GM12878 (cell line): ENCODE measurements at regions not wholly inside any gene's neighbourhood (a gene's known extent, or its start where the extent isn't known, plus 50 kb on each side); places are given as distances from the start of the nearest gene placed in this dataset.

Source experiments
- ATAC-seq: fragments of 200-7000 bp; cut with Tn5 transposase; 3 replicates; pipeline ENCODE4 v1.9.1; 2020; ENCODE audit warnings: mild to moderate bottlenecking, moderate library complexity
- BruUV-seq: library from RNA; stranded (reverse); fragments of 400-500 nt; replicated peaks from 2 replicates; lab custom pipeline; 2021; lab: Mats Ljungman, UMichigan
- CTCF ChIA-PET: fragments of 300-600 bp; sonication (Branson Sonifier 250); formaldehyde crosslinking; extraction: SDS; loops from one replicate; lab custom pipeline; 2021; ENCODE audit warnings: inconsistent platforms; lab: Yijun Ruan, JAX
- POLR2A ChIA-PET: fragments of 350-600 bp; formaldehyde crosslinking; extraction: SDS; loops from one replicate; lab custom pipeline; 2021; ENCODE audit warnings: inconsistent platforms; lab: Charles Lee
- RAD21 ChIA-PET: fragments of 300-600 bp; sonication (Branson Sonifier 250); formaldehyde crosslinking; loops from one replicate; lab custom pipeline; 2023; ENCODE audit warnings: antibody characterized with exemption; ENCODE audit not compliant: unreplicated experiment; lab: Charles Lee
- SMC1A ChIA-PET: fragments of 300-600 bp; sonication (Branson Sonifier 250); formaldehyde crosslinking; loops from one replicate; lab custom pipeline; 2023; ENCODE audit not compliant: unreplicated experiment, uncharacterized antibody; lab: Charles Lee
- DNase-seq: peaks from one replicate; pipeline ENCODE4 v3.0.0-alpha.2; 2011; ENCODE audit warnings: low read depth, low spot score
- FAIRE-seq: peaks from 3 replicates; lab custom pipeline; 2011; peaks lifted over from hg19 to GRCh38; lab: Jason Lieb, UNC
- H2AFZ ChIP-seq: 2 replicates; pipeline ENCODE4 v1.6.0; 2011; ENCODE audit warnings: low read depth, low read length, control low read depth; ENCODE audit not compliant: control insufficient read depth
- H3K27ac ChIP-seq: 2 replicates; pipeline ENCODE4 v1.5.1; 2011; ENCODE audit warnings: control low read depth; ENCODE audit not compliant: control insufficient read depth, insufficient read depth
- H3K27me3 ChIP-seq, 2 experiments: replicated peaks in 1 of 2; 2 replicates each; pipeline versions ENCODE4 v1.6.0 to v1.6.1; 2011; ENCODE audit warnings: low read length in 1 of 2; ENCODE audit not compliant: control insufficient read depth in 2 of 2, insufficient read depth in 2 of 2
- H3K36me3 ChIP-seq, 2 experiments: 2 replicates each; pipeline ENCODE4 v1.5.1; 2011; ENCODE audit warnings: low read length in 1 of 2; ENCODE audit not compliant: control insufficient read depth in 2 of 2, insufficient read depth in 2 of 2
- H3K4me1 ChIP-seq: 2 replicates; pipeline ENCODE4 v1.6.1; 2011; ENCODE audit warnings: mild to moderate bottlenecking, low read length, moderate library complexity, mixed read lengths; ENCODE audit not compliant: control insufficient read depth, insufficient read depth
- H3K4me2 ChIP-seq: 2 replicates; pipeline ENCODE4 v1.6.0; 2011; ENCODE audit warnings: control low read depth; ENCODE audit not compliant: control insufficient read depth, insufficient read depth
- H3K4me3 ChIP-seq: fragments of 200-600 bp; sonication (generic); 2 replicates; pipeline ENCODE4 v1.5.1; 2016
- H3K79me2 ChIP-seq: 2 replicates; pipeline ENCODE4 v1.6.0; 2011; ENCODE audit warnings: low read length; ENCODE audit not compliant: control insufficient read depth, insufficient read depth
- H3K9ac ChIP-seq: 2 replicates; pipeline ENCODE4 v1.8.0; 2011; ENCODE audit warnings: low read length, control low read depth, mixed read lengths; ENCODE audit not compliant: control insufficient read depth, insufficient read depth
- H3K9me3 ChIP-seq: replicated peaks from 3 replicates; pipeline ENCODE4 v1.5.1; 2011; ENCODE audit warnings: mild to moderate bottlenecking, low read length; ENCODE audit not compliant: control insufficient read depth, insufficient read depth
- H4K20me1 ChIP-seq: 2 replicates; pipeline ENCODE4 v1.6.0; 2011; ENCODE audit not compliant: control insufficient read depth, insufficient read depth
- BRCA1 ChIP-seq: IDR thresholded peaks from 2 replicates; pipeline ENCODE4 v1.6.1; 2011; ENCODE audit warnings: low read depth, low read length, improper control_type of control experiment
- CREB1 ChIP-seq: IDR thresholded peaks from 2 replicates; pipeline ENCODE4 v1.6.1; 2012; ENCODE audit warnings: low read depth, mild to moderate bottlenecking, inconsistent platforms
- GABPA ChIP-seq: IDR thresholded peaks from 2 replicates; pipeline ENCODE4 v1.6.1; 2014; ENCODE audit warnings: antibody characterized with exemption, low read depth, mild to moderate bottlenecking, inconsistent platforms
- SP1 ChIP-seq: IDR thresholded peaks from one replicate; pipeline ENCODE4 v1.6.1; 2011; ENCODE audit warnings: low read depth, low read length
- ZZZ3 ChIP-seq: IDR thresholded peaks from 2 replicates; pipeline ENCODE4 v1.6.1; 2011; ENCODE audit warnings: low read depth; ENCODE audit not compliant: control insufficient read depth, insufficient read length
- WGBS: methylation state at CpG from one replicate; pipeline ENCODE4 v1.1.6; 2016; ENCODE audit warnings: low lambda C conversion rate; ENCODE audit not compliant: insufficient replicate concordance, insufficient coverage; ENCODE audit errors: missing lambda C conversion rate; 5-methylcytosine and 5-hydroxymethylcytosine counted together
- in situ Hi-C: fragments of 300-500 bp; cut with MboI; formaldehyde crosslinking; loops from 9 replicates; pipeline ENCODE4 v1.14.3; 2018; ENCODE audit warnings: mixed read lengths
- intact Hi-C: fragments of 100-400 bp; cut with micrococcal nuclease; formaldehyde crosslinking; loops from one replicate; pipeline ENCODE4 v1.14.2; 2022; ENCODE audit not compliant: unreplicated experiment

DNA sequence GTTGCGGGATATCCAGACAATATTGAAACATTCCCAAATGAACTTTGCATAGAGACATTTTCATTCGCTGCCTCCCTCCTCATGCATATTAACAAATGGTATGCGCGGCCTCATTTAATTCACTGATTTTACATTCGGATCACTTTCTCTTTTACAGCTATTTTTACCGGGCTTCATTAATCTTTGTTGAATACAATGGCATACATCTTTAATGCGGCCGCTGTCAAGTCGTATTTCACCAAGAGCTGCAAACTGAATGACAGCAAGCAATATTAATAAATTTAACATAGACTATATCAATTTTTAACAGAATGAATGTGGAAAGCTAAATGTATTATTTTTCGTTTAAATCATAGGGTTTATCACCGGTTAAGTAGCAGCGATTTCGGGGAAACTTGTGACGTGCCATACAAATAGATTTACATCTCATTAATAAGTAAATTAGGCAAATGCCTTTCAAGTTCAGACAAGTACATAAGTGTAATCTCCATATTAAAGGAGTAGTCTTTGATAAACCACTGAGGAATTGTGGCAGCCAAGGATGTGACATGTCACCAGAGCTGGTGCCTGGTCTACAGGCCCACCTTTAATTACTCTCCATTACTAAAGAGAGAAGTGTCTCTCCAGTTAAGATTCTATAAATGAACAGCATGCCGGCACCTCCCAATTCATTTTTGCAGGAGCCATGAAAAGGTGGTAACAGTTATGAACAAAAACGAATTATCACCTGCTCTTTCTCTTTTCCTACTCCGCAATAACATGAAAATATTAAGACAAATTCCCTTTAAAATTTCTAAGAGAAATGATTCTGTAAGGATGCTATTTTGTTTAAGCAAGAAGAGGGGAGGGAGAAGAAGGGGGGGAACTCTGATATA is 568.9 kb upstream of the MKI67 start:
- ChIA-PET POLR2A (no interaction called here), SMC1A (no interaction called here), RAD21 (no interaction called here), CTCF (no interaction called here)
- intact Hi-C loops (no loop called here), in situ Hi-C loops (no loop called here)
- Histone ChIP-seq H2AFZ (no peak overlapping the region), H3K4me1 (no peaks in the 10 kb centered on the region), H4K20me1 (no peaks in the 10 kb centered on the region), H3K4me2 (no peak overlapping the region), H3K9me3 (no peaks in the 10 kb centered on the region), H3K27me3 (peaks cover 0 to 1% of the 10 kb centered on the region in 2 experiments; a peak in 1 of 4 replicates), H3K4me3 (no peak overlapping the region), H3K79me2 (no peaks in the 10 kb centered on the region), H3K9ac (no peak overlapping the region), H3K27ac (no peak overlapping the region), H3K36me3 (no peaks in the 10 kb centered on the region)
- no TSS peak for BruUV-seq
- 54% methylated on average over 17 of the region's 17 CpGs for WGBS
- no peak for FAIRE-seq
- DNase-seq: no peak
- TF ChIP-seq BRCA1 (no peak), GABPA (no peak), ZZZ3 (no peak)
- no peak for ATAC-seq

DNA sequence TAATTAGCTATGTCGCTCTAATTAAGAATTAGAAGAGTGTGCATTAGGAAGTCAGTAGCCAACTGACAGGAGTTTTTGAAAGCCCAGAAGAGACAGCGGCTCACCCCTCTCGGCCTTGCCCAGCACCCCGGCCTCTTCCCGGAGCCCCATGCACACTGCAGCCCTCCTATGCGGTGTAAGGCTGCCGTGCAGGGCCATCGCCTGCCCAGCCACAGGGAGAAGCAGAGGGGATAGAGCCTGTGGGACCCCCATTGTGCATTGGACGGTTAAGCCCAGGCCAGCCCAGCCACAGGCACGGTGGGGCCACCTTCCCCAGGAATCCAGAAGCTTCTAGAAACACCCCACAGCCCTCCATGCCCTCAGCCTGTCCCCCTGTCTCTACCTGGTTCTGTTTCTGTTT is 569.7 kb upstream of the MKI67 start:
- SMC1A ChIA-PET: no interaction called here
- no peak overlapping the region for H3K4me3 ChIP-seq

More for the DNA sequence above, 569.7 kb upstream of the MKI67 start:
- Histone ChIP-seq H3K9me3 (no peaks in the 10 kb centered on the region), H3K27ac (no peak overlapping the region), H3K4me1 (no peaks in the 10 kb centered on the region), H3K27me3 (peaks cover 0 to 1% of the 10 kb centered on the region in 2 experiments; a peak in 1 of 4 replicates), H3K9ac (no peak overlapping the region), H3K36me3 (no peaks in the 10 kb centered on the region), H2AFZ (no peak overlapping the region), H3K79me2 (no peaks in the 10 kb centered on the region), H4K20me1 (no peaks in the 10 kb centered on the region), H3K4me2 (no peak overlapping the region)
- no TSS peak for BruUV-seq
- RAD21 ChIA-PET: no interaction called here
- ATAC-seq (no peak), DNase-seq (no peak), FAIRE-seq (no peak)
- POLR2A ChIA-PET: no interaction called here
- intact Hi-C loops (no loop called here), in situ Hi-C loops (no loop called here)
- WGBS: 39% methylated on average over 10 of the region's 10 CpGs
- CTCF ChIA-PET: no interaction called here
- no peak for TF ChIP-seq CREB1
- TF ChIP-seq SP1: no peak
